NT2/D1 (cell line): ENCODE measurements at regions not wholly inside any gene's neighbourhood (a gene's known extent, or its start where the extent isn't known, plus 50 kb on each side); places are given as distances from the start of the nearest gene placed in this dataset.

Experiments
- DNase-seq: peaks from one replicate; pipeline ENCODE4 v3.0.0-alpha.2; 2011; ENCODE audit warnings: low read depth, low spot score
- H3K27me3 ChIP-seq: 2 replicates; pipeline ENCODE4 v1.6.0; 2011; ENCODE audit warnings: mild to moderate bottlenecking; ENCODE audit not compliant: insufficient read length, insufficient read depth
- H3K36me3 ChIP-seq: 2 replicates; pipeline ENCODE4 v1.6.1; 2011; ENCODE audit warnings: mild to moderate bottlenecking, low read length, mixed read lengths; ENCODE audit not compliant: insufficient read depth, insufficient read length
- H3K4me1 ChIP-seq: 2 replicates; pipeline ENCODE4 v1.5.1; 2011; ENCODE audit not compliant: insufficient read depth, insufficient read length
- H3K4me3 ChIP-seq: 2 replicates; pipeline ENCODE4 v1.5.1; 2011; ENCODE audit warnings: low read depth; ENCODE audit not compliant: insufficient read length
- H3K9ac ChIP-seq: 2 replicates; pipeline ENCODE4 v1.6.0; 2011; ENCODE audit warnings: low read depth; ENCODE audit not compliant: insufficient read length
- H3K9me3 ChIP-seq: 2 replicates; pipeline ENCODE4 v1.5.1; 2011; ENCODE audit warnings: mild to moderate bottlenecking, low read length; ENCODE audit not compliant: insufficient read depth
- SUZ12 ChIP-seq: IDR thresholded peaks from 2 replicates; pipeline ENCODE4 v1.6.1; 2011; ENCODE audit not compliant: insufficient read length, insufficient read depth; ENCODE audit errors: extremely low read depth
- YY1 ChIP-seq: IDR thresholded peaks from 2 replicates; pipeline ENCODE4 v1.6.1; 2011; ENCODE audit not compliant: insufficient read length, insufficient read depth
- ZNF274 ChIP-seq: IDR thresholded peaks from 2 replicates; pipeline ENCODE4 v1.6.1; 2011; ENCODE audit warnings: mild to moderate bottlenecking, low read depth, low read length

DNA sequence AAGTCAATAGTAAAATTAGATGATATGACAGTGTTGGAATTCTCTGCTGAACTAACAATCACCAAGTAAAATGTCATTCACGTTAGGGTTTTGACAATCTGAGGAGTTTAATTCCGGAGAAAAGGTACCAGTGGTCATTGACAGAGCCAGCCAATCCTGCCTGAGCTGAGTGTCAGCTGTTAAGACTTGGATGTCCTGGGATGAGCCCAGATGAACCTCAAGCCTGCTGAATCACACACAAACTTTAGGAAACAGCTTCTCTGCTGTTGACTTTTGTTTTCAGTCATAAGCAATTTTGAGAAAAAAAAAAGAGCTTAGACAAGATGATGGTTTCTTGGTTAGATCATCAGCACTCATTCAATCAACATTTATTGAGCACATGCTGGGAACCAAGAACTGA lies 600.0 kb upstream of the SLC39A10 start:
- H3K4me3 ChIP-seq: no peak overlapping the region
- no peaks in the 10 kb centered on the region for H3K4me1 ChIP-seq
- H3K27me3 ChIP-seq: no peaks in the 10 kb centered on the region
- H3K9ac ChIP-seq: no peak overlapping the region
- H3K36me3 ChIP-seq: no peaks in the 10 kb centered on the region
- no peak for DNase-seq
- TF ChIP-seq ZNF274 (no peak), YY1 (no peak), SUZ12 (no peak)
- no peaks in the 10 kb centered on the region for H3K9me3 ChIP-seq

DNA sequence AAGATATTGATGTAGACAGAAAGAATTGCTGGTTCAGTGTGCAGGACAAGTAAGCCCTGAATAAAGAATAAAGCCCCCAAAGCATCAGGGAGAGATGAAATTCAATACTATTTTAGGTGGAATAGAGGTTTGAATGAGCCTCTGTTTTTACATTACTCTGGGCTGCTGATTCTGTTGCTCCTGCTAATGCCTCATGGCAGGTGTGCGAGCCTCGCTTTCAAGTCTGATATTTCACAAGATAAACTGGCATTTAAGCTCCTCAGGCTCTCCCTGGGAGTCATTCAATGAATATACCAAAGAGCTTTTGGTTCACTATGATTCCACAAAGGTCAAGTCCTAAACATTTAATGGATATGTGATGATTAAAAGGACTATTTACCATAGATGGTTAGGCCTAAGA lies 601.0 kb upstream of the SLC39A10 start:
- no peaks in the 10 kb centered on the region for H3K4me1 ChIP-seq
- no peak for TF ChIP-seq ZNF274
- TF ChIP-seq YY1: no peak
- no peak for TF ChIP-seq SUZ12
- no peak overlapping the region for H3K4me3 ChIP-seq
- H3K9me3 ChIP-seq: no peaks in the 10 kb centered on the region
- no peaks in the 10 kb centered on the region for H3K36me3 ChIP-seq
- H3K27me3 ChIP-seq: no peaks in the 10 kb centered on the region
- no peak overlapping the region for H3K9ac ChIP-seq
- no peak for DNase-seq

DNA sequence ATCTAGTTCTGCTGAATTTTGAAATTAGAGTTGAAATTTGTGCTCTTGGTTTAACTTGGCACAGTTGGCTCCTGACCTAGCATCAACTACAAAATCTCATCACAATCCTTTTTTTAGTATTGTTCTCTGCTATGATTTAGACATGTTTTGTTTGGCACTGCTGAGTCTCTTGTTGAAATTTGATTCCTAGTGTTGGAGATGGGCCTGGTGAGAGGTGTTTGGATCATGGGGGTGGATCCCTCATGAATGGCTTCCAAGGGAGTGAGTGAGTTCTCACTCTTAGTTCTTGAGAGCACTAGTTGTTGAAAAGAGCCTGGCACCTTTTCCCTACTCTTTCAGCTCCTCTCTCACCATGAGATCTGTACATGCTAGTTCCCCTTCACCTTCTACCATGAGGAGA lies 605.6 kb upstream of the SLC39A10 start:
- Histone ChIP-seq H3K27me3 (no peaks in the 10 kb centered on the region), H3K4me1 (no peaks in the 10 kb centered on the region), H3K9me3 (no peaks in the 10 kb centered on the region), H3K36me3 (no peaks in the 10 kb centered on the region), H3K4me3 (no peak overlapping the region), H3K9ac (no peak overlapping the region)
- no peak for DNase-seq
- no peak for TF ChIP-seq ZNF274
- TF ChIP-seq SUZ12: no peak
- TF ChIP-seq YY1: no peak

DNA sequence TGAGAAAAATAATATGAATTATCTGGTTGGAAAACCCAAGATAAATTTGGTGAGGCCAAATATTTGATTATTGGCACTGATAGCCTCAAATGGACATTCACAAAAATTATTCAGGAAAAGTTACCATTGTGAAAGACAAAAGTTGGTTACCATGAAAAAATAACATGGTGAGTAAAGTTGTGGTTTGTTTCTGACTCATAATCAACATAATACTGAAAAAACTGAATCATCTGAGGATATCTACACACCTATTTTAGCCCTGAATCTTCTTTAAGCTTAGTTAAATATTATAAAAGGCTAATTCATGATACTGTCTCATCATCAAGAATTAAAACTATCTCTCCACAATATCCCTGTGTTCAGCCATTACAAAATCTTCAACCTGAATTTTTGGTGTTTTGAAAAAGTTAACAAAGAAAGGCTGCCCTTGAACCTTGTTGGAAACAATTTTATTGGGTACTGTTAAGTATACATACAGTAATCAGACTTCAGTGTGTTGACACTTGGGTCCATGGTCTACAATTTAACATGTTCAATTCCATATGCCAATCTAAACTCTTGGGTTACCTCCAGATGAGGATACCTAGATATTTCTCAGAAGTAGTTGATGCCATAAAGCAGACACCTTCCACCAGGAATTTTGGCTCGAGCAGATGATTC lies 607.5 kb upstream of the SLC39A10 start:
- H3K4me1 ChIP-seq: no peaks in the 10 kb centered on the region
- no peak for TF ChIP-seq ZNF274
- no peak for TF ChIP-seq YY1
- no peak for TF ChIP-seq SUZ12
- DNase-seq: no peak

DNA sequence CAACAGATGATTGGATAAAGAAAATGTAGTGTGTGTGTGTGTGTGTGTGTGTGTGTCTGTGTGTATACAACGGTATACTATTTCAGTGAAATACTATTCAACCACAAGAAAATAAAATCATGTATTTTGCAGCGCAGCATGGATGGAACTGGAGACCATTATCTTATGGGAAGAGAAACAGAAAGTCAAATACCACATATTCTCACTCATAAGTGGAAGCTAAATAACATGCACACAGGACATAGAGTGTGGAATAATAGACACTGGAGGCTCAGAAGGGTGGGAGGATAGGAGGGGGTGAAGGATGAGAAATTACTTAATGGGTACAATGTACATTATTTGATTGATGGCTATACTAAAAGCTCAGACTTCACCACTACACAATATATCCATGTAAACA lies 609.1 kb upstream of the SLC39A10 start:
- H3K27me3 ChIP-seq: no peaks in the 10 kb centered on the region
- no peaks in the 10 kb centered on the region for H3K36me3 ChIP-seq
- DNase-seq: no peak
- TF ChIP-seq YY1 (no peak), ZNF274 (no peak)
- no peaks in the 10 kb centered on the region for H3K9me3 ChIP-seq
- no peaks in the 10 kb centered on the region for H3K4me1 ChIP-seq
- H3K9ac ChIP-seq: no peak overlapping the region
- H3K4me3 ChIP-seq: no peak overlapping the region

More for the DNA sequence above, 607.5 kb upstream of the SLC39A10 start:
- no peaks in the 10 kb centered on the region for H3K36me3 ChIP-seq
- no peaks in the 10 kb centered on the region for H3K27me3 ChIP-seq
- no peak overlapping the region for H3K4me3 ChIP-seq
- H3K9me3 ChIP-seq: no peaks in the 10 kb centered on the region
- no peak overlapping the region for H3K9ac ChIP-seq

DNA sequence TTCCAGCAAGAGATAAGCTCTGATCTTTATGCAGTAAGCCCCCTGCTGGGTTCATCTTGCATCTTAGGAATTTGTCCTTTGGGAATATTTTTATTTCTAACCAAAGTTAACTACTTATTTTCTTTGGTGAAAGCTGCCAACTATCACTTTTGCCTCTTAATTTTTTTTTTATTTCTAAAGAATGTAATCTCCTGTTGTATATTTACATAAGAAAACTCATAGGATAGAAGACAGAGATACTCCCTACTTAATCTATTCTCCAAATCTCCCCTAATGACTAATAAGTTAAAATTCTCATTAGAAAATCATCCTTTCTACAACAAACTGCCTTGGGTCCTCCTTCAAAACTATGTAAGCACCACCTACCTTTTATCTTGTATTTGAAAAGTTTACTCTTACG lies 612.2 kb upstream of the SLC39A10 start:
- Histone ChIP-seq H3K27me3 (no peaks in the 10 kb centered on the region), H3K9ac (no peak overlapping the region), H3K9me3 (no peaks in the 10 kb centered on the region), H3K4me1 (no peaks in the 10 kb centered on the region), H3K4me3 (no peak overlapping the region), H3K36me3 (no peaks in the 10 kb centered on the region)
- TF ChIP-seq SUZ12 (no peak), YY1 (no peak), ZNF274 (no peak)
- DNase-seq: no peak

DNA sequence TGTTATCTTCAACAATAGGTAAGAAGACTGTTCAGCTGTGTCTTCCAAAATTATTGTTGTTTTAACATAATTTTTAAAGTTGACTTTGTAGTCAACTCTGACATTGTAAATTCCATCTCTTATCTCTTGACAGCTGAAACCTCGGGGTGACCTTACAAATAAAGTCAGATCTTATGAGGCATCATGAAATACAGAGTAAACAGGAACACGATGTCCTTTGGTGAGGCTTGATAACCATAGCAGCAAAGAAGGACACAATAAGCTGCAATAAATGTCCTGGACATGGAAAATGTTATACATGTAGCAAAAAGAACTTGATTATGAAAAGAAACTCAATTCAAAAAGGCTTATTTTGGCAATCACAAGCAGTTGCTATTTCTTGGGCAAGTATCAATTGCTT lies 618.9 kb upstream of the SLC39A10 start:
- Histone ChIP-seq H3K4me3 (no peak overlapping the region), H3K27me3 (no peaks in the 10 kb centered on the region), H3K4me1 (no peaks in the 10 kb centered on the region), H3K36me3 (no peaks in the 10 kb centered on the region), H3K9ac (no peak overlapping the region), H3K9me3 (no peaks in the 10 kb centered on the region)
- TF ChIP-seq ZNF274: no peak
- no peak for TF ChIP-seq YY1
- TF ChIP-seq SUZ12: no peak
- DNase-seq: no peak
